ENCODE measurements at regions not wholly inside any gene's neighbourhood (a gene's known extent, or its start where the extent isn't known, plus 50 kb on each side); places are given as distances from the start of the nearest gene placed in this dataset.

GRCh38 chr4:126250006-126250405 lies 935.3 kb downstream of the FAT4 start:
- Mint-ChIP-seq H3K27me3 (no peaks in the 10 kb centered on the region), H3K4me1 (ENCODE audit: low read depth) (no peaks in the 10 kb centered on the region), H3K36me3 (ENCODE audit: low read depth) (no peaks in the 10 kb centered on the region), H3K27ac (no peak overlapping the region), H3K9me3 (peaks cover 4% of the 10 kb centered on the region), H3K4me3 (no peak overlapping the region)
- no peak for TF ChIP-seq CTCF (IDR thresholded peaks at IDR 0.05)
- intact Hi-C loops (cut with micrococcal nuclease): no loop called here
- DNase-seq (no peak), ATAC-seq (no peak)
- ChIA-PET CTCF (no interaction called here), POLR2A (no interaction called here)

GRCh38 chr4:126251169-126251568 lies 936.4 kb downstream of the FAT4 start:
- Mint-ChIP-seq H3K9me3 (peaks cover 4% of the 10 kb centered on the region), H3K27ac (no peak overlapping the region), H3K4me3 (no peak overlapping the region), H3K4me1 (ENCODE audit: low read depth) (no peaks in the 10 kb centered on the region), H3K36me3 (ENCODE audit: low read depth) (no peaks in the 10 kb centered on the region), H3K27me3 (no peaks in the 10 kb centered on the region)
- intact Hi-C loops (cut with micrococcal nuclease): no loop called here
- POLR2A ChIA-PET: no interaction called here
- CTCF ChIA-PET: no interaction called here
- TF ChIP-seq CTCF (IDR thresholded peaks at IDR 0.05): no peak
- ATAC-seq: no peak
- no peak for DNase-seq

- ATAC-seq (no peak), DNase-seq (no peak)
- ChIA-PET POLR2A (no interaction called here), CTCF (no interaction called here)
- Mint-ChIP-seq H3K4me3 (no peak overlapping the region), H3K9me3 (no peaks in the 10 kb centered on the region), H3K27ac (no peak overlapping the region), H3K4me1 (ENCODE audit: low read depth) (no peaks in the 10 kb centered on the region), H3K36me3 (ENCODE audit: low read depth) (no peaks in the 10 kb centered on the region), H3K27me3 (no peaks in the 10 kb centered on the region)
- intact Hi-C loops (cut with micrococcal nuclease): no loop called here
- TF ChIP-seq CTCF (IDR thresholded peaks at IDR 0.05): no peak
Measured at GRCh38 chr4:126262665-126263064, 947.9 kb downstream of the FAT4 start.

GRCh38 chr4:126264839-126265238 lies 950.1 kb downstream of the FAT4 start:
- TF ChIP-seq CTCF (IDR thresholded peaks at IDR 0.05): no peak
- H3K27me3 Mint-ChIP-seq: no peaks in the 10 kb centered on the region
- H3K9me3 Mint-ChIP-seq: no peaks in the 10 kb centered on the region
- no peak for ATAC-seq
- DNase-seq: no peak
- no peaks in the 10 kb centered on the region for H3K4me1 Mint-ChIP-seq (ENCODE audit: low read depth)
- H3K27ac Mint-ChIP-seq: no peak overlapping the region
- no peaks in the 10 kb centered on the region for H3K36me3 Mint-ChIP-seq (ENCODE audit: low read depth)
- intact Hi-C loops (cut with micrococcal nuclease): no loop called here
- CTCF ChIA-PET: no interaction called here
- no peak overlapping the region for H3K4me3 Mint-ChIP-seq
- POLR2A ChIA-PET: no interaction called here

- no peak overlapping the region for H3K4me3 Mint-ChIP-seq
- TF ChIP-seq CTCF (IDR thresholded peaks at IDR 0.05): no peak
- H3K4me1 Mint-ChIP-seq (ENCODE audit: low read depth): no peaks in the 10 kb centered on the region
- DNase-seq (no peak), ATAC-seq (no peak)
- H3K27ac Mint-ChIP-seq: no peak overlapping the region
- ChIA-PET POLR2A (no interaction called here), CTCF (no interaction called here)
- H3K9me3 Mint-ChIP-seq: no peaks in the 10 kb centered on the region
- H3K27me3 Mint-ChIP-seq: no peaks in the 10 kb centered on the region
- intact Hi-C loops (cut with micrococcal nuclease): no loop called here
- H3K36me3 Mint-ChIP-seq (ENCODE audit: low read depth): no peaks in the 10 kb centered on the region
Measured at GRCh38 chr4:126265888-126266287, 951.1 kb downstream of the FAT4 start.
